ENCODE measurements at regions not wholly inside any gene's neighbourhood (a gene's known extent, or its start where the extent isn't known, plus 50 kb on each side); places are given as distances from the start of the nearest gene placed in this dataset.

GRCh38 chr1:29481031-29481430 lies 244.7 kb downstream of the PTPRU start:
- TF ChIP-seq ZNF8 (CRISPR knock-in tag; IDR thresholded peaks at IDR 0.05): no peak
- TF ChIP-seq, protein P1, sequence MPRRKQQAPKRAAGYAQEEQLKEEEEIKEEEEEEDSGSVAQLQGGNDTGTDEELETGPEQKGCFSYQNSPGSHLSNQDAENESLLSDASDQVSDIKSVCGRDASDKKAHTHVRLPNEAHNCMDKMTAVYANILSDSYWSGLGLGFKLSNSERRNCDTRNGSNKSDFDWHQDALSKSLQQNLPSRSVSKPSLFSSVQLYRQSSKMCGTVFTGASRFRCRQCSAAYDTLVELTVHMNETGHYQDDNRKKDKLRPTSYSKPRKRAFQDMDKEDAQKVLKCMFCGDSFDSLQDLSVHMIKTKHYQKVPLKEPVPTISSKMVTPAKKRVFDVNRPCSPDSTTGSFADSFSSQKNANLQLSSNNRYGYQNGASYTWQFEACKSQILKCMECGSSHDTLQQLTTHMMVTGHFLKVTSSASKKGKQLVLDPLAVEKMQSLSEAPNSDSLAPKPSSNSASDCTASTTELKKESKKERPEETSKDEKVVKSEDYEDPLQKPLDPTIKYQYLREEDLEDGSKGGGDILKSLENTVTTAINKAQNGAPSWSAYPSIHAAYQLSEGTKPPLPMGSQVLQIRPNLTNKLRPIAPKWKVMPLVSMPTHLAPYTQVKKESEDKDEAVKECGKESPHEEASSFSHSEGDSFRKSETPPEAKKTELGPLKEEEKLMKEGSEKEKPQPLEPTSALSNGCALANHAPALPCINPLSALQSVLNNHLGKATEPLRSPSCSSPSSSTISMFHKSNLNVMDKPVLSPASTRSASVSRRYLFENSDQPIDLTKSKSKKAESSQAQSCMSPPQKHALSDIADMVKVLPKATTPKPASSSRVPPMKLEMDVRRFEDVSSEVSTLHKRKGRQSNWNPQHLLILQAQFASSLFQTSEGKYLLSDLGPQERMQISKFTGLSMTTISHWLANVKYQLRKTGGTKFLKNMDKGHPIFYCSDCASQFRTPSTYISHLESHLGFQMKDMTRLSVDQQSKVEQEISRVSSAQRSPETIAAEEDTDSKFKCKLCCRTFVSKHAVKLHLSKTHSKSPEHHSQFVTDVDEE (CRISPR knock-in tag; IDR thresholded peaks at IDR 0.05): no peak
- no peak for TF ChIP-seq PATZ1 (CRISPR knock-in tag; IDR thresholded peaks at IDR 0.05; ENCODE audit: borderline replicate concordance)
- no peak for TF ChIP-seq POU6F1 (CRISPR knock-in tag; IDR thresholded peaks at IDR 0.05; ENCODE audit: borderline replicate concordance, low read depth)
- no peak for TF ChIP-seq ARNTL (CRISPR knock-in tag; IDR thresholded peaks at IDR 0.05; ENCODE audit: borderline replicate concordance, low read depth)
- TF ChIP-seq, protein P2, sequence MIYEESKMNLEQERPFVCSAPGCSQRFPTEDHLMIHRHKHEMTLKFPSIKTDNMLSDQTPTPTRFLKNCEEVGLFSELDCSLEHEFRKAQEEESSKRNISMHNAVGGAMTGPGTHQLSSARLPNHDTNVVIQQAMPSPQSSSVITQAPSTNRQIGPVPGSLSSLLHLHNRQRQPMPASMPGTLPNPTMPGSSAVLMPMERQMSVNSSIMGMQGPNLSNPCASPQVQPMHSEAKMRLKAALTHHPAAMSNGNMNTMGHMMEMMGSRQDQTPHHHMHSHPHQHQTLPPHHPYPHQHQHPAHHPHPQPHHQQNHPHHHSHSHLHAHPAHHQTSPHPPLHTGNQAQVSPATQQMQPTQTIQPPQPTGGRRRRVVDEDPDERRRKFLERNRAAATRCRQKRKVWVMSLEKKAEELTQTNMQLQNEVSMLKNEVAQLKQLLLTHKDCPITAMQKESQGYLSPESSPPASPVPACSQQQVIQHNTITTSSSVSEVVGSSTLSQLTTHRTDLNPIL (CRISPR knock-in tag; IDR thresholded peaks at IDR 0.05; ENCODE audit: low read depth): no peak
- no peak for TF ChIP-seq GLIS3 (CRISPR knock-in tag; IDR thresholded peaks at IDR 0.05)
- no peak for TF ChIP-seq TOX (CRISPR knock-in tag; IDR thresholded peaks at IDR 0.05; ENCODE audit: borderline replicate concordance)
- TF ChIP-seq ZNF70 (CRISPR knock-in tag; IDR thresholded peaks at IDR 0.05): no peak
